GM12872 (cell line): ENCODE measurements at regions not wholly inside any gene's neighbourhood (a gene's known extent, or its start where the extent isn't known, plus 50 kb on each side); places are given as distances from the start of the nearest gene placed in this dataset.

ENCODE experiments used
- CTCF ChIP-seq: IDR thresholded peaks from 3 replicates; pipeline ENCODE4 v1.5.1; 2011; ENCODE audit warnings: low read depth, mild to moderate bottlenecking, low read length, moderate library complexity; ENCODE audit not compliant: insufficient read depth

GRCh38 chr20:16982091-16982726, 234.1 kb downstream of the OTOR start:
- TF ChIP-seq CTCF = no peak

GRCh38 chr20:16984481-16984880, 236.3 kb downstream of the OTOR start:
- no peak for TF ChIP-seq CTCF

GRCh38 chr20:17003170-17003870, 223.5 kb upstream of the PCSK2 start:
- no peak for TF ChIP-seq CTCF

- TF ChIP-seq CTCF = no peak
Measured at GRCh38 chr20:17010181-17010580, 216.7 kb upstream of the PCSK2 start.

GRCh38 chr20:17012546-17013226, 214.2 kb upstream of the PCSK2 start:
- no peak for TF ChIP-seq CTCF

- TF ChIP-seq CTCF = no peak
Measured at GRCh38 chr20:17014217-17014616, 212.6 kb upstream of the PCSK2 start.

GRCh38 chr20:17014756-17015366, 212.0 kb upstream of the PCSK2 start:
- TF ChIP-seq CTCF = no peak
